ENCODE measurements at regions not wholly inside any gene's neighbourhood (a gene's known extent, or its start where the extent isn't known, plus 50 kb on each side); places are given as distances from the start of the nearest gene placed in this dataset.

GRCh38 chr9:94498801-94499453 is 56.0 kb upstream of the PCAT7 start:
- no peaks in the 10 kb centered on the region for H3K4me1 ChIP-seq
- TF ChIP-seq EP300 (IDR thresholded peaks at IDR 0.05), result no peak
- no peak for TF ChIP-seq POLR2AphosphoS5 (IDR thresholded peaks at IDR 0.05)
- TF ChIP-seq POLR2A (IDR thresholded peaks at IDR 0.05), result no peak
- TF ChIP-seq CTCF (IDR thresholded peaks at IDR 0.05), result no peak
- H3K36me3 ChIP-seq, result no peaks in the 10 kb centered on the region
- H3K4me3 ChIP-seq, result no peak overlapping the region
- DNase-seq, result no peak
- no peak overlapping the region for H3K27ac ChIP-seq
- H3K27me3 ChIP-seq, result peaks cover 0 to 4% (median 0%) of the 10 kb centered on the region in 3 donors
- no peaks in the 10 kb centered on the region for H3K9me3 ChIP-seq
- 77 to 91% methylated on average over 5 of the region's 5 CpGs for whole genome bisulfite sequencing, 2 donors
- intact Hi-C loops (cut with DNase I), result no loop called here

GRCh38 chr9:94504358-94504757 is 50.5 kb upstream of the PCAT7 start:
- no peaks in the 10 kb centered on the region for H3K4me1 ChIP-seq
- no peaks in the 10 kb centered on the region for H3K9me3 ChIP-seq
- WGBS, 2 donors, result 81 to 82% methylated on average over 3 of the region's 3 CpGs
- H3K4me3 ChIP-seq, result no peak overlapping the region
- no peaks in the 10 kb centered on the region for H3K36me3 ChIP-seq
- TF ChIP-seq POLR2AphosphoS5 (IDR thresholded peaks at IDR 0.05) (no peak), EP300 (IDR thresholded peaks at IDR 0.05) (no peak), CTCF (IDR thresholded peaks at IDR 0.05) (no peak), POLR2A (IDR thresholded peaks at IDR 0.05) (no peak)
- no peak for DNase-seq
- H3K27ac ChIP-seq, result no peak overlapping the region
- intact Hi-C loops (cut with DNase I), result no loop called here
- peaks cover 0 to 7% (median 0%) of the 10 kb centered on the region in 3 donors for H3K27me3 ChIP-seq

Measured in sigmoid colon (tissue), 6 donors.